MM.1S (cell line): ENCODE measurements at regions not wholly inside any gene's neighbourhood (a gene's known extent, or its start where the extent isn't known, plus 50 kb on each side); places are given as distances from the start of the nearest gene placed in this dataset.

Experiments used
- CTCF ChIP-seq: fragments of 300-600 bp; sonication (generic); IDR thresholded peaks from 2 replicates; pipeline ENCODE4 v1.5.1; 2016; ENCODE audit warnings: antibody characterized with exemption, low read length, mixed read lengths
- EZH2 ChIP-seq: fragments of 300-600 bp; sonication (generic); optimal IDR thresholded peaks from 2 replicates; pipeline ENCODE3; 2017; ENCODE audit warnings: low read depth, mild to moderate bottlenecking, antibody characterized with exemption, low read length, mixed read lengths

GRCh38 chr11:127054153-127054552 is 53.6 kb upstream of the KIRREL3 start:
- TF ChIP-seq CTCF (no peak), EZH2 (no peak)
